ENCODE measurements at regions not wholly inside any gene's neighbourhood (a gene's known extent, or its start where the extent isn't known, plus 50 kb on each side); places are given as distances from the start of the nearest gene placed in this dataset.

DNA sequence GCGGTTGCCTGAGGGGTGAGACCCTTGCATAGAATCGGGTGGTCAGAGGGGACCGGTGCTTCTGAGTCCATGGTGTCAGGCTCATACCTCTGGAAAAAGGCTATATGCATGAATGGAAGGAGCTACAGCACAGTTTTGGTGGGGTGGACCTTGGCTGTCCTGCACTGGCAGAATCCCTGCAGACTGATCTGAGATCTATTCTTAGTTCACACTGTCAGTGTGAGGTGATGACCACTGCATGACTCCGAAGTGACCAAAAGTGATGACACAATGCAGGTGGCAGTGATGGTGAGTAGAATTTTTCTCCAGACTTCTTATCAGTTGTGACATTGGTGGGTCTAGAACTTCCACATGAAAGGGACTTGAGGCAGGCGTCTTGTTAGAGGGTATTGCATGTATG is 105.2 kb upstream of the SLC28A3 start:
- no peak for TF ChIP-seq CTCF (IDR thresholded peaks at IDR 0.05)
- no peak for TF ChIP-seq POLR2A (IDR thresholded peaks at IDR 0.05)
- no peak for TF ChIP-seq POLR2AphosphoS5 (IDR thresholded peaks at IDR 0.05)
